Effector CD4-positive, alpha-beta T cell (primary cell): ENCODE measurements at regions not wholly inside any gene's neighbourhood (a gene's known extent, or its start where the extent isn't known, plus 50 kb on each side); places are given as distances from the start of the nearest gene placed in this dataset.
"Not testable (repeated sequence)": the region's sequence is repeated elsewhere in the genome, so short reads cannot be mapped to it uniquely, and the experiment has no call there.

Experiments
- DNase-seq: peaks from one replicate; pipeline ENCODE4 v3.0.0-alpha.2; 2020

DNA sequence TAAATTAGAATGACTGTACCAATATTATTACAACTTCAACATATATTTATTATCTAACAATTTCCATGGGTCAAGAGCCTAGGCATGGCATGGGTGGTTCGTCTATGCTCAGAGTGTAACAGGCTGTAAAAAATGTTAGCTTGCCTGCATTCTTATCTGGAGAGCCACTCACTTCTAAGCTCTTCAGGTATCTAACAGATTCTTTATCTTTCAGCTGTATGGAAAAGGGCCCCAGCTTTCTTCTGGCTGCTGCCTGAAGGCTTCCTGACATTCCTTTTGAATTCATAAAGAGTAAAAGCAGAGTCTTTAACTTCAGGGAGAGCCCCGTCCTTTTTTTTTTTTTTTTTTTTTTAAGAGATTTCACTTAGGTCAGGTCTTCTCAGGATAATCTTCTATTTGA lies 648.8 kb downstream of the NXPH1 start:
- no peak for DNase-seq

DNA sequence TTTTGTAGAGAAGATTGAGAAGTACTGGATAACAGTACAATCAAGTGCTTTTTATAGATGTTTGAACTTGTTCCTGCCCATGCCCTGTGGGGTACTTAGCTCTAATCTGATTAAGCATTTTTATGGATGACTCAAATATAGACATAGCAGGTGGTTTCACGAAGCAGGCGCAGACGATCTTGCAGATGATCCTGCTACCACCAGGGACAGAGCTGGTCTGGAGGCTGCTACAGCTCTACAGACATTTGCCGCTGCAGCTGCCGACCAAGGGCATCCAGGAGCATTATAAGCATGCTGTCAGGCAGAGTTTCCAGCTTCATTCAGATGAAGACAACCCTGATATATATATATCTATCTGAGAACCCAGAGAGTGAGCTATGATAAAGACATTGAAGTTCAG lies 650.4 kb downstream of the NXPH1 start:
- DNase-seq, result no peak

DNA sequence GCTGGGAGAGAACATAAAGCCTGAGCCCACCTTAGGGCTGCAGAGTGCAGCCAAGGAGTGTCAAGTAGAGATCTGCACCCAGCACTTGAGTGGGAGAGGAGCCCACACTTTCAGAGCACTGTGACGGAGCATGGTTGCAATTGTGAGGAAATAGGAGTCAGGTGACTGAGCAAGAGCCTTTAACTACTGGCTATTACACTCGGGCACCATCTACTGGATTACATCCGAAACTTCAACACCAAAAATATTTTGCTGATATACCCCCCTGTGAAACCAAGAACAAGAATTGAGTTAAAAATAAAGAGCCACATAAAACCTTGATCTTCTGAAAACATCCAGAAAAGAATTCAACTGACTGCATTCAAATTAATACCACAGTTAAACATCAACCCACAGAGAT lies 657.9 kb downstream of the NXPH1 start:
- no peak for DNase-seq

DNA sequence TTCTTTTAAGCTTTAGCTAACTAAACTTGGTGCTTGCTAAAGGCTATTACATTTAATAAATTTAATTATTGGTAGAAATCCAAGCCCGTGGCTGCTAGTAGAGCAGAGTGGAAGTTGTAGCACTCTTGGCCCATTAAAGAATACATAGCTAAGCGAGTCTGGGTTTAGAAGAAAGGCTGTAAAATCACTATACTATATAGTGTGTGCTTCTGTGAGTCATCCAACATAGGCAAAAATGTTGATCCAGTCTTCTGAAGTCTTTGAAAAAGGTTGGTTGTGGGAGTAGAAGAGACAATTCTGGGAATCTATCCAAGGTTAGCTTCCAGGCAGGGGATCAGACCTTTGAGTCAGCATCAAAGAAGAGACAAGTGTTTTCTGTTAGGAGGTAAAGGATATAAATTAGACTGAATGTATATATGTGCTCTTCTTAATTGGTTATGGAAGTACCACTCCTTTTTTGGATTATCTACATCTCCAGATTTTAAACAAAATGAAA lies 664.2 kb downstream of the NXPH1 start:
- no peak for DNase-seq

DNA sequence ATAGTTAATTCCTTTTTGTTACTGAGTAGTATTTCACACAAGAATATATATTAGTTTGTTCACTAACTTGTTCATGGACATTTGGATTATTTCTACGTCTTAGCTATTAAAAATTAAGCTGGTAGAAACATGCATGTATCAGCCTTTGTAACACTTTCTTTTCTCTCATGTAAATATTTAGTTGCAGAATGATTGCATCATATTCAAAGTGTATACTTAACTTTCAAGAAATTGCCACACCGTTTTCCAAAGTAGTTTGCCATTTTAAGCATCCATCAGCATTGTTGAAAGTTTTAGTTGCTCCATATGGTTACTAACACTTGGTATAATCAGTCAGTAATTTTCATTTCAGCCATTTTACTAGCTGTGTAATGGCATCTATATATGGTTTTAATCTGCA lies 666.9 kb downstream of the NXPH1 start:
- no peak for DNase-seq

DNA sequence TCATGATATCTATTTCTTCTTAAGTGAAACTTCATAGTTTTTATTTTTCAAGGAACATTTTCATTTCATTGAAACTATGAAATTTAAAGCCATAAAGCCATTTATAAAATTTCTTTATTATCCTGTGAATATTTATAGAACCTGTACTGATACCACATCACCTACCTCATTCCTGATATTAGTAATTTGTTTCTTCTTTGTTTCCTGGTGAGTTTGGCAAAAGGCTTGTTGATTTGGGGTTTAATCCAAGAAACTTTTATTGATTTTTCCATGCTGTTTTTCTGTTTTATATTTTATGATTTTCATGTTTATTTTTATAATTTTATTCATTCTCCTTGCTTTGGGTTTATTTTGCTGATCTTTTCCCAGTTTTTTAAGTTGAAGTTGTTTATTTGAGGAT lies 669.4 kb downstream of the NXPH1 start:
- DNase-seq, result no peak

DNA sequence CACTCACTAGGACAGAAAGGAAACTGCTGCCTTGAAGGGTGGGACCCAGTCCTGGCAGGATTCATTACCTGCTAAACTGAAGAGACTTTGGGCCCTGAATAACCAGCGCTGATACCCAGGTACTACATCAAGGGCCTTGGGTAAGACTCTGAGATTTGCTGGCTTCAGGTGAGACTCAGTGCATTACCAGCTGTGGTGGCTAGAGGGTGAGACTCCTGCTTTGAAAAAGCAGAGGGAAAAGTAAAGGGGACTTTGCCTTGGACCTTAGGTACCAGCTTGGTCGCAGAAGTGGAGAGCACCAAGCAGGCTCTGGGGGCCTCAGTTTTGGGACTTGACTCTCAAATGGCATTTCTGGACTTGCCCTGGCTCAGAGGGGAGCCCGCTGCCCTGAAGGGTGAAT lies 673.3 kb downstream of the NXPH1 start:
- DNase-seq, result no peak

DNA sequence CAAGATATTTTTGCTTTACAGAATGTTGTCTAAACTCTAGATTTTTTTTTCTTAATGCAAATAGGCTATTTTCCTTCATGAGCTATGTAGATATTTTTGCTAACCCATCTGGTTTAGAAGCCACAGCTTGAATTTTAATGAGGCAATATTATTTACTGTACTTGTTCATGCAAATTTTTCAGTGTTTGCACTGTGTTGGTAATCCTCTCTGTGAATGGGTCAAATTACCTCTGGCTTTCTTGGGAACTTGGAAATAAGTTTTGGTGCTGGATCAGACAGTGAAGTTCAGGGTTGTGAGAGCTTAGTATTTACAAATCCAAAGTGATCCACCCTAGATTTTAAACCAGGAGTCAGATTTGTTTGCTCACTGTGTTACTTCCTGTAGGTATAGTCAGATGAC lies 686.9 kb downstream of the NXPH1 start:
- DNase-seq, result no peak

DNA sequence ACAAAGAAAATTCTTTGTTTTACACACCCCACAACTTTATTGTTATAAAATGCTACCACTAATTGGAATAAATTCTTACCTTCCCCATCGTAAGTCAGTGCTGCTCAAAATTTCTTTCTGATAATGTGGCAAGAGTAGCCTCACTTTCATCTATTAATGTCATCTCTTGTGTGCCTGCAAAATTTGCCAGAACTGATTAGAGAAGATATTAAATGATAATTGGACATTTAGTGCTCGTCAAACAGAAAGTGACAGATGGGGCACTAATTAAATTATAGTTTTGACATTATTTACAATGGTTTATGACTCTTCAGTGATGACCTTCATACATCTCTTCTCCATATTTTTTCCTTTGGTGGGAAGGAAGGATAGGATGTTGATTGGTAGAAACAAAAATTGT lies 690.9 kb downstream of the NXPH1 start:
- DNase-seq, result no peak

DNA sequence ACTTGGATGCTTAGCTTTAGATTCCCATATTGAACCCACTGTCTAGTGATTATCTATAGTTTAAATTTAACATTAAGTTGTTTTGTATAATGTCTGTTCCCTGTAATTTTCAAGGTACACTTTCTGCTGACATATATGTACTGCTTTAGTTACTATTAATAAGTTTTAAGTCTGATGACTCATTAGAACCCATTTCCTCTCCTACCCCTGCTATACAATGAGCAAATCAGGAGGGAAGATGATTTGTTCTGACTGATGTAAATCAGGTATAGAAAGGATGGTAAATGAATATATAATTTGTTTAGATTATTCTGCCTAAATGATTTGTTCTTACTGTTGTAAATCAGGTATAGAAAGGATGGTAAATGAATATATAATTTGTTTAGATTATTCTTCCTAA lies 691.8 kb downstream of the NXPH1 start:
- DNase-seq, result no peak

DNA sequence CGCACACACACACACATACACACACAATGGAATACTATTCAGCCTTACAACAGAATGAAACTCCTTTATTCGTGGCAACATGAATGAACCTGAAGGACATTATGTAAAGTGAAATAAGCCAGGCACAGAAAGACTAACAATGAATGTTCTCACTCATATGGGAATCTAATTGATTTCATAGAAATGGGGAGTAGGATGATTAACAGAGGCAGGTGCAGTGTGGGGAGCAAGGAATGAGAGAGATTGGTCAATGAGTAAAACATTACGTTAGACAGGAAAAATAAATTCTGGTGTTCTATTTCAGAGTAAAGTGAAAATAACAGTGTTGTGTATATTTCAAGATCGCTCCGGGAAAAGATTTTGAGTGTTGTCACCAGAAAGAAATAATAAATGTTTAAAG lies 694.5 kb downstream of the NXPH1 start:
- no peak for DNase-seq

DNA sequence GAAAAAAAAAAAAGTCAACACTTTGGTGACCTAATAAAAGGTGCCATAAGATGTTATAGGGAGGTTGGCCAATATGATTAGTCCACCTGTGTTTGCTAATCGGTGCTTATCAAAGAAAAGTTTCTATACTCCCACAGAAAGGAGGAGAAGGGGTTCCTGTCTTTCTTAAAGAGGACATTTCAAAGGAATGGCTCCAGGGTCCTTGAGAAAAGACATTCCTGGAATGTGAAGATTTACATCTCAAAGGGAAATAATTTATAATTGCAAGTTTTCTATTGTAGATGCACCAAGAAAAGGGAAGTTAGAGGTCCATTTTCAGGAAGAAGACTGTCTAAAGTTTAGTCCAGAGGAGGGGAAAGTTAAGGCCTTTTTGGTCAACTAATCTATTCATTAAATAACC lies 715.3 kb downstream of the NXPH1 start:
- DNase-seq, result no peak

DNA sequence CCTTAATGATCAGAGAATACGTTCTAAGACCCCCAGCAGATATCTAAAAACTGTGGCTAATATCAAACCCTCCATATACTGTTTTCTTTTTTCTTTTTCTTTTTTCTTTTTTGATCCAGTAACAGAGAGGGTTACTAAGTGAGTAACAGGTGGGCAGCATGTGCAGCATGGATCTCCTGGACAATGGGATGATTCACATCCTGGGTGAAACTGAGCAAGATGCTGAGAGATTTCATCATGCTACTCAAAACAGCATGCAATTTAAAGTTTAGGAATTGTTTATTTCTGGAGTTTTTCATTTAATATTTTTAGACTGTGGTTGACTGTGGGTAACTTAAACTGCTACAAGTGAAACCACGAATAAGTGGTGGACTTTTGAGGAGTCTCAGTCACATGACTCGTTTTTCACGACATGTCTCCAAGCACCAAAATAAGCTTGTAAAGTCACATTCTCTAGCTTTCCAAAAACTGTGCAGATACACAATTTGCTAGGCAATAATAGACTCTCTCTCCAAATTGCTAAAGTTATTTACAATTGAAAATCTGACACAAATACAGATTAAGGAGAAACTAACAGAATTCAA lies 716.2 kb downstream of the NXPH1 start:
- DNase-seq, result no peak

DNA sequence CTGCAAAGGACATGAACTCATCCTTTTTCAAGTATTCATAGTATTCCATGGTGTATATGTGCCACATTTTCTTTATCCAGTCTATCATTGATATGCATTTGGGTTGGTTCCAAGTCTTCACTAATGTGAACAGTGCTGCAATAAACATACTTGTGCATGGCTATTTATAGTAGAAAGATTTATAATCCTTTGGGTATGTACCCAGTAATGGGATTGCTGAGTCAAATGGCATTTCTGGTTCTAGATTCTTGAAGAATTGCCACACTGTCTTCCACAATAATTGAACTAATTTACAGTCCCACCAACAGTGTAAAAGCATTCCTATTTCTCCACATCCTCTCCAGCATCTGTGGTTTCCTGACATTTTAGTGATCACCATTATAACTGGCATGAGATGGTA lies 730.3 kb downstream of the NXPH1 start:
- DNase-seq, result not testable (repeated sequence)

DNA sequence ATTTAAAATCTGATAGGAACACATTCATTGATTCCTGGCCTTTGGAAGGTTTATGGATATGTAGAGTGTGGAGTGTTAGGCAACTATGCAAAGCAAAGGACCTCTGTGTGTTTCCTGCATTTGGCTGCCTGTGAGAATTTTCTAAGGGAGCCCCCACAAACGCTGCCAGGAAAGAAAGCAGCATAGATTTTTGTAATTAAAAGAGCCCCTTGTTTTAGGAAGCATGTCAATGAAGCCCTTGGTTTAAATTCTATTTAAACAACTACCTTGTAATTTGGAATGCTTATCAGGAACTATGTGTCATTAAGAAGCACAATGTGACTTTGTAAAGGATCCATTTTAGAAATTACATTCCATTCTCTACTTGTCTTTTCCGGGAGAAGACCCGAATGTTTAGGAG lies 742.5 kb downstream of the NXPH1 start:
- no peak for DNase-seq

DNA sequence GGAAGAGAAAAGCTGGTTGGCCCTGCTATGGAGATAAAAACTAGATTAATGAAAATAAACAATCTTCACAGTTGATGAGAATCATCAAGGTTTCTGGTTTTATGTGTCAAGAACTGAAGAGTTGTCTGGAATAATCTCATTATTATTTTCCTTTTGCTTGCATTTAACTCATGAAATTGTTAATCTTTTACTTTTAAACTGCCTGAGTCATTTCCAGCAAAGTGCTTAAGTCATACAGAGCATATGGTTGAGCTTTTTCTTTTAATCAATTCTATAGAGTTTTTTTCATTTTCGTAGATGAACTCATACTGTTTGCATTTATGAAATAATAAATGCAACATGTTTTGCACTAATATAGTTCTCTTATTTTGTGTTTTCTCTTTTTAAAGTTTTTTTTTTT lies 747.9 kb downstream of the NXPH1 start:
- no peak for DNase-seq

DNA sequence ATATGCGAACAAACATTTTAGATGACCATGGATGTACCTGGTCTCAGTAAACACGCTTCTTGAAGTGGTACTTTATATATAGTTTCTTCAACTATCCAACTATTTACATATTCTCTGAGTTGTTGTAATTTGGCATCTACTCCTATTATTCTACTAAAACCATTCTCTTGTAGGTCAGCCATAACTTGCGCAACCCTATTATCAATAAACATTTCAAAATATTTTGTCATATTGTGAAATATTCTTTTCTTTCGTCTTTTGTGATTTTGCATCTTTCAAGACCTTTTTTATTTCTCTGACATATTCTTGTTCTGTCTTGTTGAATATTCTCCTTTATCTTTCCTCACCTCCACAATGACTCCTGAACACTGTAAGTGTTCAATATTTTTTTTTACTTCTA lies 753.3 kb downstream of the NXPH1 start:
- no peak for DNase-seq

DNA sequence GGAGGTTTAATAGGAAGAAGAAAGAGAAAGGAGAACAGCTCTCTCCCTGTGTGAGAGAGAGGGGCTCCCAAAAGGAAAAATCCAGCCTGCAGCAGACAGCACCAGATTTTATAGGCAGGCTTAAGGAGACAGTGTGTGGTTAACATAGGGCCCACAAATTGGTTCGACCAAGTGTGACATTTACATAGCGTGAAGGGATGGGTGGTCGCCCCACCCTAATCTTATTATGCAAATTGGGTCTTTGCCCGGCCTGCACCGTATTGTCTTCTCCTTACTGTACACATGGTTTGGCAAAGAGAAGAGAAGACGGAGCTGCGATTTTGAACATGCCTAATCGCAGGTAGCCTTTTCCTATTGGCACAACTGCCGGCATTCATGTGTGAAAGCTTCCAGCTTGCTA lies 756.3 kb downstream of the NXPH1 start:
- no peak for DNase-seq

DNA sequence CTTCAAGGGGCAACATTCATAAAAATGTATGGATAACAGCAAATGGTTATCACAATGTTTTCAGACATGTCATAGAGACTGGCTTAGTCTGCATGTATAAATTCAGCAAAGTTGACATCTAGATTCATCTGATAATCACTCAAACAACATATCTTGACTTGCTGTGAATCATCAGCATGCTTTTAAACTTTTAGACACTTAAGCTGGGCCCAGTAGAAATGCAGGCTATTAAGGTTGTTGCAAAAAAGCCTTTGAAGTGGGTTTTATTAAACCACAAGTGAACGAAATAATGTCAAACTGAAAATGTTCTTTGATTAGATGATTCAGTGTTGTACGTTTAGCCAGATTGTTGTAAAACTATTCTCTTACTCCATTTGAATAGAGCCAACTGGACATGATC lies 759.6 kb downstream of the NXPH1 start:
- no peak for DNase-seq

DNA sequence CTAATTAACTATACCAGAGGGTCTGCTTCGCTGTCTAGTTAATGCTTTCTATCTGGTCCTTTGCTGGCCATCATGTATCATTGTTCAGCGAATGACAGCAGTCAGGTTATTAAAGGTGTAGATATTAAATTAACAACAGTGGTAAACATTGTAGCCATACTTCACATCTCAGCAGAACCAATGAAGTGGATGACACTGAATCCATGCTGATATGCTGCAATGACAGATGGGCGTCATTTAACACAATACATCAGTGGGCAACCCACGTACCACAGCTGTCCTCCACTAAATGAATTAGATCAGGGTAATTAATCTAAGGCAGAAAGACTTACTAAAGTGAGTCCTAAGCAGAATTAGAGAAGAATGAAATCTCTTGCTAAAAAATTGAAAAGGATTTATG lies 767.2 kb downstream of the NXPH1 start:
- DNase-seq, result no peak

DNA sequence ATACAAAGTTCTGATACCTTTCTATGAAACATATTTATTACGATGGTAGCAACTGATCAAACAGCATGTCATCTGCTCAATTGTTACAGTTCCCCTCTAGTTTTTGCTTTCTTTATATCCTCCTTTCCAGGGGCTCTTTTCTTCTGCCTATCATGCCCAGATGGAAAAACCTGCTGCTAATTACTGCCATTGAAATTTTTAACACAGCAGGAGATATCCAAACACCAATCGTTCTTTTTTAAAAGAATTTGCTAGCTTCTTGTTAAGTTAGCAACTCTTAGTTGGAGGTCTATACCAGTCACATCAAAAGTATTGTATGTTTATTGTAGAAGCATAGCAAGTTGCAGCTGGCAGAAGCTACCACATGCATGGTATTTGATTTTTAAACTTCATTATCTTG lies 768.5 kb downstream of the NXPH1 start:
- no peak for DNase-seq

DNA sequence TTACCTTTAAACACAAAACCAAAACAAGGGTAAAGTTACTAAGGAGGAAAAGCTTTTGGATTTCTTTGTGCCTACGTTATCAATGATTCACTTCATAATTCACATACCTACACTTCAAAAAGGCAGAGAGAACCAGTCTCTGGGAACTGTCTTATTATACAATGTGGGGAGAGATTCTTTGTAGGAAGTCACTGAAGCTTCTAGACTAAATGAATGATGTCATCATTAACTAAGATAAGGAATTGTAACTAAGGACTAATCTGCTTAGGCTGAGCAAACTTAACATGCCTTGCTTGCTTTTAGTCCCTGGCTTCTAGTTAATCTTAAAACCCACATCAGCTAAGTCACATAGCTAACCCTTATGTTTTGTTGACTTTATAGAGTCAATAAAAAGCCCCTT lies 771.2 kb downstream of the NXPH1 start:
- no peak for DNase-seq

DNA sequence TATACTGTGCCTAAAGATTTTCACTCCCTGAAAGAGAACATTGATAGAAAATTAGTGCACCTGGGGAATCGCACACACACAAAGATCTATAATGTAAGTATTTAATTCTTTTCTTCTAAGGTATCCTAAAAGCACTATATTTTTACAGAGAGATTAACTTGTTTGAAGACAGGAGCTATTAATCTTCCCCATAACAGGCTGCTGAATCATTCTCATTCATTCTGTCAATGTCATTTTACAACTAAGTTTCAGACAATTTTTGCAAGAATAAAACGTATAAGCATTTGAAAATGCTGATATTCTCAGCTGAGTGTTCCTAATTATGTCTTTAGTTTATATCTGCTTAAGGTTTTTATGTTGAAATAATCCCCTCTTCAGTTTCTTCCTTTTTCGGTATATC lies 776.7 kb downstream of the NXPH1 start:
- no peak for DNase-seq

DNA sequence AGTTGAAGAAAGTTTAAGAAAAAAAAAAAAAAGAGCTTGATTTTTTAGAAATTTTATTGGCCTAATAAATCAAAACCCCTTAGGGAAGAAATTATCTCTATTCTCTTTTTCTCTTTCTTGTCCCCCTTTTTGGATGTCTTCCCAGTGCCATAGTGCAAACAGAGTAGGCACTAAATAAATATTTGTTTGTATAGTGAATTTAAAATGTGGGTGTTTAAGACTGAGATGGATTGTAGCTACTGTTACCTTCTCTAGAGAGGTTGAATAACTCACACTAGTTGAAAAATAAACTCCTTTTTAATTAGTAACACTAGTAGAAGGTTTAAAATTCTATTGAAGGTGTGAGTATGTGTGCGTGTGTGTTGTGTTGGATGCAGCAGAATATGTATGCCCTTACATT lies 783.8 kb downstream of the NXPH1 start:
- DNase-seq, result no peak

DNA sequence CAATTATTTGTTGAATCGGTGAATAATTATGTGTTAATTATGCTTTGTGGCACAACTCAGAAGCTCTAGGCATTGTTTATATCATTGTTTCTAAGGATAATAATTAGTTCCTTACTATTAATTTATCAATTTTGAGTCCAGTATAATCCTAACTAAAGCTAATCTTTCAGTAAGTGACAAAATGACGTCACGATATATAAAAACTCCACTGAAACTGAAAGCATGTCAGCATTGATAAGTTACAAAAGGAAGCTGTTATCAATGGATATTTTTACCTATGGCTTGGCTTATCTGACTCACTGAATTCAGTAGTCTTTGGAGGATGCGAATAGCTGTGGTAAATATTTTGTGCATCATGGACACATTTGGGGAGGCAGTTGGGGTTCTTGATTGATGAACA lies 793.1 kb downstream of the NXPH1 start:
- no peak for DNase-seq

DNA sequence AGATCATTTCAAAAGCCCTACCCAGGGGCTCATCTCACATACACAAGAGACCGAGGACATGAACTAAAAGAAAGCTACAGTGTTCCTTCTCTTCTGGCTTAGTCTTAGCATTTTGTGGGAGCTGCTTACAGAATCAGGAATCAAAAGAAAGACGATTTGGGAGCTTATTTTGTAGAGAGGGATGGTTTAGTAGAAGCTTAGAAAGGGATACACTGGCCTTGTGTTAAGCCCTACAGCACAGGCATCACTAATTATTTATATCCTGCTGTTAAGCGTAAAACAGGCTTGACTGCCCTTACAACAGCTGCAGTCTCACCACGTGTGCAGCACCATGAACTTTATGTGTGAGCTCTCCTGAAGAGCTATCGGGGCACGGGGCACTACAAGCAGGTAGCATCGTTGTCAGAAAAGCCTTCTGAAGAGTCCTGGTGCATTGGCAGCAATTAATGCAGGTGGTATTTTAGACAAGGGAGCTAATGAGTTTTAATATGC lies 798.3 kb downstream of the NXPH1 start:
- DNase-seq, result no peak
